Esophagus squamous epithelium (tissue), 4 donors: ENCODE measurements at regions not wholly inside any gene's neighbourhood (a gene's known extent, or its start where the extent isn't known, plus 50 kb on each side); places are given as distances from the start of the nearest gene placed in this dataset.

Source experiments
- POLR2A ChIP-seq, 4 donors: fragments of 450-650 bp; IDR thresholded peaks; one replicate each; pipeline ENCODE4 v1.6.1; 2017; ENCODE audit warnings: antibody characterized with exemption in 4 of 4, mild to moderate bottlenecking in 4 of 4, moderate library complexity in 3 of 4
- TF ChIP-seq, protein P1 (sequence below), 6 experiments: fragments of 450-650 bp in 4 of 6; fragments of 200-600 bp in 2 of 6; sonication (generic) in 2 of 6; IDR thresholded peaks; one replicate each; pipeline ENCODE4 v1.5.1; 2016 to 2019; ENCODE audit warnings: antibody characterized with exemption in 6 of 6, mild to moderate bottlenecking in 4 of 6, moderate library complexity in 4 of 6

DNA sequence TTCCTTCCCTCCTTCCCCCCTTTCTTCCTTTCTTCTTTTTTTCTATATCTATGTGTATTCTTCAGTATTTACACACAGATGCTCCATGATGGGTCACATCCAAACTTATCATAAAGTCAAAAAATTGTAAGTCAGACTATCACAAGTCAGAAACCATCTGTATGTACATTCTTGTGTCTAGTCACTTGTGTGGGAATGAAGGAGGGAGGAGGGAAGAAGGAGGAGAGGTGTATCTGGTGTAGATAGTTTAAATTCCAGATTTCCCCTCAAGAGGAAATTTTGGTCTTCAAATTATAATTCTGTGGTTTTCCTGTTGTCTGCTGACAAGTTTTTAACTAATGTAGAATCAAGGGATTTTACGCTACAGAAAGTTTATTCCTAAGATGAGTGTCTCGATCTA lies 287.2 kb downstream of the ETV1 start:
- TF ChIP-seq, protein P1, sequence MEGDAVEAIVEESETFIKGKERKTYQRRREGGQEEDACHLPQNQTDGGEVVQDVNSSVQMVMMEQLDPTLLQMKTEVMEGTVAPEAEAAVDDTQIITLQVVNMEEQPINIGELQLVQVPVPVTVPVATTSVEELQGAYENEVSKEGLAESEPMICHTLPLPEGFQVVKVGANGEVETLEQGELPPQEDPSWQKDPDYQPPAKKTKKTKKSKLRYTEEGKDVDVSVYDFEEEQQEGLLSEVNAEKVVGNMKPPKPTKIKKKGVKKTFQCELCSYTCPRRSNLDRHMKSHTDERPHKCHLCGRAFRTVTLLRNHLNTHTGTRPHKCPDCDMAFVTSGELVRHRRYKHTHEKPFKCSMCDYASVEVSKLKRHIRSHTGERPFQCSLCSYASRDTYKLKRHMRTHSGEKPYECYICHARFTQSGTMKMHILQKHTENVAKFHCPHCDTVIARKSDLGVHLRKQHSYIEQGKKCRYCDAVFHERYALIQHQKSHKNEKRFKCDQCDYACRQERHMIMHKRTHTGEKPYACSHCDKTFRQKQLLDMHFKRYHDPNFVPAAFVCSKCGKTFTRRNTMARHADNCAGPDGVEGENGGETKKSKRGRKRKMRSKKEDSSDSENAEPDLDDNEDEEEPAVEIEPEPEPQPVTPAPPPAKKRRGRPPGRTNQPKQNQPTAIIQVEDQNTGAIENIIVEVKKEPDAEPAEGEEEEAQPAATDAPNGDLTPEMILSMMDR (IDR thresholded peaks at IDR 0.05): no peak
- no peak for TF ChIP-seq POLR2A (IDR thresholded peaks at IDR 0.05)
